GM12891 (cell line): ENCODE measurements at regions not wholly inside any gene's neighbourhood (a gene's known extent, or its start where the extent isn't known, plus 50 kb on each side); places are given as distances from the start of the nearest gene placed in this dataset.

Experiments
- PAX5 ChIP-seq: IDR thresholded peaks from 2 replicates; pipeline ENCODE4 v1.6.1; 2011; ENCODE audit warnings: low read length, moderate library complexity, mild to moderate bottlenecking; ENCODE audit not compliant: insufficient read depth, severe bottlenecking
- POLR2A ChIP-seq: IDR thresholded peaks from 2 replicates; pipeline ENCODE4 v1.6.1; 2011; ENCODE audit warnings: low read depth, low read length, control low read depth
- POLR2AphosphoS5 ChIP-seq: IDR thresholded peaks from 2 replicates; pipeline ENCODE4 v1.6.1; 2011; ENCODE audit warnings: low read depth, low read length, control low read depth
- POU2F2 ChIP-seq: IDR thresholded peaks from 2 replicates; pipeline ENCODE4 v1.6.1; 2011; ENCODE audit warnings: low read depth, mild to moderate bottlenecking, control low read depth, low read length, moderate library complexity
- SPI1 ChIP-seq: IDR thresholded peaks from 2 replicates; pipeline ENCODE4 v1.6.1; 2011; ENCODE audit warnings: low read depth, low read length, control low read depth
- TAF1 ChIP-seq: IDR thresholded peaks from 2 replicates; pipeline ENCODE4 v1.6.1; 2011; ENCODE audit warnings: low read depth, low read length, control low read depth

- TF ChIP-seq POLR2A (no peak), POLR2AphosphoS5 (no peak), POU2F2 (no peak), TAF1 (no peak), SPI1 (no peak), PAX5 (no peak)
Measured at GRCh38 chr6:126475449-126475848, 135.5 kb downstream of the CENPW start.
